ENCODE measurements at regions not wholly inside any gene's neighbourhood (a gene's known extent, or its start where the extent isn't known, plus 50 kb on each side); places are given as distances from the start of the nearest gene placed in this dataset.

DNA sequence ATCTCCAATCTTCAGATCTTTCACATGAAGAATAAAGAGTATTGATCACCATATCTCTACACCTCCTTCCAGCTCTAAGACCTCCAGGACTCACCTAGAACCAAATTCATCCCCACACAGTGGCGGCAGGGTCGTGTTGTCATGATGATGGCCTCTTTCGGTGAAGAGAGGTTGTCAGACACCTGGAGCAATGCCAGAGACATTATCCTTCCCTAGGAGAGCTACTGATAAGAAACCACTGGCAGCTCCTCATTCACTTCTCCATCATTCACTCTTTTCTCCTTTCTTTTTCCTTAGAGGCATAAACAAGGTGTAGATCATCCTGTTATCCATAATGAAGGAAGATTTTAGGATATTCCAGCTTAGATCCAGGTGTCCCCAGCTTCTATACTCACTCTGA is 197.9 kb upstream of the TNP1 start:
- TF ChIP-seq, protein P1, sequence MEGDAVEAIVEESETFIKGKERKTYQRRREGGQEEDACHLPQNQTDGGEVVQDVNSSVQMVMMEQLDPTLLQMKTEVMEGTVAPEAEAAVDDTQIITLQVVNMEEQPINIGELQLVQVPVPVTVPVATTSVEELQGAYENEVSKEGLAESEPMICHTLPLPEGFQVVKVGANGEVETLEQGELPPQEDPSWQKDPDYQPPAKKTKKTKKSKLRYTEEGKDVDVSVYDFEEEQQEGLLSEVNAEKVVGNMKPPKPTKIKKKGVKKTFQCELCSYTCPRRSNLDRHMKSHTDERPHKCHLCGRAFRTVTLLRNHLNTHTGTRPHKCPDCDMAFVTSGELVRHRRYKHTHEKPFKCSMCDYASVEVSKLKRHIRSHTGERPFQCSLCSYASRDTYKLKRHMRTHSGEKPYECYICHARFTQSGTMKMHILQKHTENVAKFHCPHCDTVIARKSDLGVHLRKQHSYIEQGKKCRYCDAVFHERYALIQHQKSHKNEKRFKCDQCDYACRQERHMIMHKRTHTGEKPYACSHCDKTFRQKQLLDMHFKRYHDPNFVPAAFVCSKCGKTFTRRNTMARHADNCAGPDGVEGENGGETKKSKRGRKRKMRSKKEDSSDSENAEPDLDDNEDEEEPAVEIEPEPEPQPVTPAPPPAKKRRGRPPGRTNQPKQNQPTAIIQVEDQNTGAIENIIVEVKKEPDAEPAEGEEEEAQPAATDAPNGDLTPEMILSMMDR (conservative IDR thresholded peaks at IDR 0.05), result no peak
- no peak for TF ChIP-seq EZH2 (IDR thresholded peaks at IDR 0.05; ENCODE audit: low read depth)

All from PC-9 (cell line).